ENCODE measurements at regions not wholly inside any gene's neighbourhood (a gene's known extent, or its start where the extent isn't known, plus 50 kb on each side); places are given as distances from the start of the nearest gene placed in this dataset.

- H3K4ac ChIP-seq (ENCODE audit: low read length) = no peak overlapping the region
- H2AFZ ChIP-seq (ENCODE audit: low read length) = no peak overlapping the region
- no peaks in the 10 kb centered on the region for H3K27me3 ChIP-seq (ENCODE audit: control insufficient read depth in 3 of 3, insufficient read depth in 3 of 3, low read depth in 1 of 3, low read length in 3 of 3)
- H3K27ac ChIP-seq (replicated peaks; ENCODE audit: low read length) = no peak overlapping the region
- no peak overlapping the region for H3K4me2 ChIP-seq (ENCODE audit: insufficient read depth, low read length, poor library complexity, severe bottlenecking)
- no peaks in the 10 kb centered on the region for H3K36me3 ChIP-seq (replicated peaks in 1 of 2; ENCODE audit: control insufficient read depth in 2 of 2, insufficient read depth in 2 of 2, low read length in 2 of 2)
- no peak overlapping the region for H2BK15ac ChIP-seq (ENCODE audit: low read length)
- no peak overlapping the region for H4K91ac ChIP-seq (ENCODE audit: low read depth, low read length, poor library complexity)
- no peak overlapping the region for H2BK5ac ChIP-seq (ENCODE audit: low read length)
- no peak overlapping the region for H2AK5ac ChIP-seq (ENCODE audit: low read depth, low read length)
- no peak overlapping the region for H3K23ac ChIP-seq (ENCODE audit: low read depth, low read length, poor library complexity)
- H3K4me3 ChIP-seq (ENCODE audit: low read length in 2 of 2) = no peak overlapping the region
- no peak overlapping the region for H3K18ac ChIP-seq (ENCODE audit: low read length)
- no peak for DNase-seq (ENCODE audit: low spot score)
- H3K79me1 ChIP-seq (ENCODE audit: low read depth, low read length) = no peaks in the 10 kb centered on the region
- H3K4me1 ChIP-seq (ENCODE audit: control insufficient read depth in 2 of 2, insufficient read depth in 1 of 2, low read depth in 1 of 2, low read length in 2 of 2) = peaks cover 2 to 5% of the 10 kb centered on the region in 2 donors
- no peak overlapping the region for H2BK120ac ChIP-seq (ENCODE audit: low read depth, low read length)
- H2BK12ac ChIP-seq (ENCODE audit: low read length) = no peak overlapping the region
- no peak overlapping the region for H4K8ac ChIP-seq (ENCODE audit: low read depth, low read length)
- no peak overlapping the region for H3K14ac ChIP-seq (ENCODE audit: low read length)
- WGBS, 2 donors (ENCODE audit: extremely low coverage in 2 of 2, insufficient read length in 2 of 2, insufficient replicate concordance in 1 of 2) = no CpG with 5 or more reads among the region's 1 CpG
- H3K9me3 ChIP-seq (replicated peaks in 1 of 2; ENCODE audit: control insufficient read depth in 2 of 2, insufficient read depth in 1 of 2, low read depth in 1 of 2, low read length in 2 of 2) = no peaks in the 10 kb centered on the region
- no peak overlapping the region for H3K9ac ChIP-seq (ENCODE audit: low read depth, low read length, poor library complexity)
These were observed 313.0 kb upstream of the CDYL start for GRCh38 chr6:4463236-4463635.

- Histone ChIP-seq H2BK120ac (ENCODE audit: low read depth, low read length) (no peak overlapping the region), H4K8ac (ENCODE audit: low read depth, low read length) (no peak overlapping the region), H2BK5ac (ENCODE audit: low read length) (no peak overlapping the region), H3K14ac (ENCODE audit: low read length) (no peak overlapping the region), H2BK15ac (ENCODE audit: low read length) (no peak overlapping the region), H3K4me1 (ENCODE audit: control insufficient read depth in 2 of 2, insufficient read depth in 1 of 2, low read depth in 1 of 2, low read length in 2 of 2) (peaks cover 2 to 5% of the 10 kb centered on the region in 2 donors), H3K27me3 (ENCODE audit: control insufficient read depth in 3 of 3, insufficient read depth in 3 of 3, low read depth in 1 of 3, low read length in 3 of 3) (no peaks in the 10 kb centered on the region), H3K18ac (ENCODE audit: low read length) (peak overlapping the region; percentile 49), H4K91ac (ENCODE audit: low read depth, low read length, poor library complexity) (no peak overlapping the region), H3K4ac (ENCODE audit: low read length) (no peak overlapping the region), H3K9ac (ENCODE audit: low read depth, low read length, poor library complexity) (no peak overlapping the region), H2AK5ac (ENCODE audit: low read depth, low read length) (no peak overlapping the region), H3K27ac (replicated peaks; ENCODE audit: low read length) (no peak overlapping the region), H3K79me1 (ENCODE audit: low read depth, low read length) (no peaks in the 10 kb centered on the region), H3K4me2 (ENCODE audit: insufficient read depth, low read length, poor library complexity, severe bottlenecking) (no peak overlapping the region), H2AFZ (ENCODE audit: low read length) (peak overlapping the region; percentile 66), H3K9me3 (replicated peaks in 1 of 2; ENCODE audit: control insufficient read depth in 2 of 2, insufficient read depth in 1 of 2, low read depth in 1 of 2, low read length in 2 of 2) (no peaks in the 10 kb centered on the region), H3K23ac (ENCODE audit: low read depth, low read length, poor library complexity) (no peak overlapping the region), H3K4me3 (ENCODE audit: low read length in 2 of 2) (no peak overlapping the region), H2BK12ac (ENCODE audit: low read length) (no peak overlapping the region), H3K36me3 (replicated peaks in 1 of 2; ENCODE audit: control insufficient read depth in 2 of 2, insufficient read depth in 2 of 2, low read length in 2 of 2) (no peaks in the 10 kb centered on the region)
- peak; percentile 6 for DNase-seq (ENCODE audit: low spot score)
- no CpG with 5 or more reads among the region's 21 CpGs for WGBS, 2 donors (ENCODE audit: extremely low coverage in 2 of 2, insufficient read length in 2 of 2, insufficient replicate concordance in 1 of 2)
These were observed 315.4 kb upstream of the CDYL start for GRCh38 chr6:4460586-4461475.

- DNase-seq (ENCODE audit: low spot score) = no peak
- no peak overlapping the region for H2AK5ac ChIP-seq (ENCODE audit: low read depth, low read length)
- no peak overlapping the region for H4K8ac ChIP-seq (ENCODE audit: low read depth, low read length)
- no peak overlapping the region for H2BK12ac ChIP-seq (ENCODE audit: low read length)
- no peak overlapping the region for H3K14ac ChIP-seq (ENCODE audit: low read length)
- no peak overlapping the region for H4K91ac ChIP-seq (ENCODE audit: low read depth, low read length, poor library complexity)
- WGBS, 2 donors (ENCODE audit: extremely low coverage in 2 of 2, insufficient read length in 2 of 2, insufficient replicate concordance in 1 of 2) = no CpG with 5 or more reads among the region's 11 CpGs
- H2BK120ac ChIP-seq (ENCODE audit: low read depth, low read length) = no peak overlapping the region
- no peak overlapping the region for H3K9ac ChIP-seq (ENCODE audit: low read depth, low read length, poor library complexity)
- H3K4me1 ChIP-seq (ENCODE audit: control insufficient read depth in 2 of 2, insufficient read depth in 1 of 2, low read depth in 1 of 2, low read length in 2 of 2) = peaks cover 2 to 5% of the 10 kb centered on the region in 2 donors
- H2BK5ac ChIP-seq (ENCODE audit: low read length) = no peak overlapping the region
- no peak overlapping the region for H2AFZ ChIP-seq (ENCODE audit: low read length)
- H3K23ac ChIP-seq (ENCODE audit: low read depth, low read length, poor library complexity) = no peak overlapping the region
- H3K4me3 ChIP-seq (ENCODE audit: low read length in 2 of 2) = no peak overlapping the region
- H3K27ac ChIP-seq (replicated peaks; ENCODE audit: low read length) = no peak overlapping the region
- no peak overlapping the region for H3K4ac ChIP-seq (ENCODE audit: low read length)
- H3K4me2 ChIP-seq (ENCODE audit: insufficient read depth, low read length, poor library complexity, severe bottlenecking) = no peak overlapping the region
- no peaks in the 10 kb centered on the region for H3K27me3 ChIP-seq (ENCODE audit: control insufficient read depth in 3 of 3, insufficient read depth in 3 of 3, low read depth in 1 of 3, low read length in 3 of 3)
- H3K36me3 ChIP-seq (replicated peaks in 1 of 2; ENCODE audit: control insufficient read depth in 2 of 2, insufficient read depth in 2 of 2, low read length in 2 of 2) = no peaks in the 10 kb centered on the region
- no peak overlapping the region for H3K18ac ChIP-seq (ENCODE audit: low read length)
- H2BK15ac ChIP-seq (ENCODE audit: low read length) = no peak overlapping the region
- no peaks in the 10 kb centered on the region for H3K79me1 ChIP-seq (ENCODE audit: low read depth, low read length)
- no peaks in the 10 kb centered on the region for H3K9me3 ChIP-seq (replicated peaks in 1 of 2; ENCODE audit: control insufficient read depth in 2 of 2, insufficient read depth in 1 of 2, low read depth in 1 of 2, low read length in 2 of 2)
These were observed 316.2 kb upstream of the CDYL start for GRCh38 chr6:4459996-4460395.

- Histone ChIP-seq H3K27me3 (ENCODE audit: control insufficient read depth in 3 of 3, insufficient read depth in 3 of 3, low read depth in 1 of 3, low read length in 3 of 3) (no peaks in the 10 kb centered on the region), H3K4me2 (ENCODE audit: insufficient read depth, low read length, poor library complexity, severe bottlenecking) (no peak overlapping the region), H2BK15ac (ENCODE audit: low read length) (no peak overlapping the region), H3K14ac (ENCODE audit: low read length) (no peak overlapping the region), H4K91ac (ENCODE audit: low read depth, low read length, poor library complexity) (no peak overlapping the region), H4K8ac (ENCODE audit: low read depth, low read length) (no peak overlapping the region), H3K4ac (ENCODE audit: low read length) (no peak overlapping the region), H2BK12ac (ENCODE audit: low read length) (no peak overlapping the region), H3K27ac (replicated peaks; ENCODE audit: low read length) (no peak overlapping the region), H2BK5ac (ENCODE audit: low read length) (no peak overlapping the region), H3K9ac (ENCODE audit: low read depth, low read length, poor library complexity) (no peak overlapping the region), H3K23ac (ENCODE audit: low read depth, low read length, poor library complexity) (no peak overlapping the region), H2BK120ac (ENCODE audit: low read depth, low read length) (no peak overlapping the region), H2AFZ (ENCODE audit: low read length) (no peak overlapping the region), H3K79me1 (ENCODE audit: low read depth, low read length) (no peaks in the 10 kb centered on the region), H3K36me3 (replicated peaks in 1 of 2; ENCODE audit: control insufficient read depth in 2 of 2, insufficient read depth in 2 of 2, low read length in 2 of 2) (no peaks in the 10 kb centered on the region), H3K18ac (ENCODE audit: low read length) (no peak overlapping the region), H2AK5ac (ENCODE audit: low read depth, low read length) (no peak overlapping the region), H3K4me3 (ENCODE audit: low read length in 2 of 2) (no peak overlapping the region), H3K9me3 (replicated peaks in 1 of 2; ENCODE audit: control insufficient read depth in 2 of 2, insufficient read depth in 1 of 2, low read depth in 1 of 2, low read length in 2 of 2) (no peaks in the 10 kb centered on the region), H3K4me1 (ENCODE audit: control insufficient read depth in 2 of 2, insufficient read depth in 1 of 2, low read depth in 1 of 2, low read length in 2 of 2) (peaks cover 2 to 5% of the 10 kb centered on the region in 2 donors)
- WGBS, 2 donors (ENCODE audit: extremely low coverage in 2 of 2, insufficient read length in 2 of 2, insufficient replicate concordance in 1 of 2) = no CpG with 5 or more reads among the region's 3 CpGs
- no peak for DNase-seq (ENCODE audit: low spot score)
These were observed 317.2 kb upstream of the CDYL start for GRCh38 chr6:4459032-4459431.

All from neuronal stem cell (in vitro differentiated cells).